IPS DF 6.9 (cell line): ENCODE measurements at regions not wholly inside any gene's neighbourhood (a gene's known extent, or its start where the extent isn't known, plus 50 kb on each side); places are given as distances from the start of the nearest gene placed in this dataset.
"Not testable (repeated sequence)": the region's sequence is repeated elsewhere in the genome, so short reads cannot be mapped to it uniquely, and the experiment has no call there.

Experiments
- DNase-seq: peaks from one replicate; pipeline ENCODE4 v3.0.0-alpha.2; 2013; ENCODE audit warnings: low read depth, low spot score
- H3K27ac ChIP-seq: one replicate; pipeline ENCODE4 v1.5.1; 2013; ENCODE audit warnings: low read length, control low read depth
- H3K27me3 ChIP-seq: 2 replicates; pipeline ENCODE4 v1.6.1; 2013; ENCODE audit warnings: mild to moderate bottlenecking, low read length; ENCODE audit not compliant: control insufficient read depth, insufficient read depth
- H3K36me3 ChIP-seq: 2 replicates; pipeline ENCODE4 v1.6.1; 2013; ENCODE audit warnings: low read length; ENCODE audit not compliant: control insufficient read depth, insufficient read depth
- H3K4me1 ChIP-seq: 2 replicates; pipeline ENCODE4 v1.6.1; 2013; ENCODE audit warnings: low read length; ENCODE audit not compliant: control insufficient read depth, insufficient read depth
- H3K4me3 ChIP-seq: 2 replicates; pipeline ENCODE4 v1.5.1; 2013; ENCODE audit warnings: mild to moderate bottlenecking, low read length
- H3K9me3 ChIP-seq: 2 replicates; pipeline ENCODE4 v1.6.1; 2013; ENCODE audit warnings: low read length, inconsistent platforms; ENCODE audit not compliant: control insufficient read depth, insufficient read depth
- WGBS: extraction: QIAGEN DNeasy Blood & Tissue Kit; methylation state at CpG from one replicate; pipeline ENCODE4 v1.1.7; 2013; ENCODE audit warnings: mixed read lengths, missing lambda C conversion rate; ENCODE audit not compliant: insufficient read length, insufficient coverage; 5-methylcytosine and 5-hydroxymethylcytosine counted together

- H3K36me3 ChIP-seq = no peaks in the 10 kb centered on the region
- H3K4me1 ChIP-seq = no peaks in the 10 kb centered on the region
- WGBS = no CpG with 5 or more reads among the region's 17 CpGs
- DNase-seq = no peak
- H3K4me3 ChIP-seq = no peak overlapping the region
- no peak overlapping the region for H3K27ac ChIP-seq
- H3K27me3 ChIP-seq = no peaks in the 10 kb centered on the region
- no peaks in the 10 kb centered on the region for H3K9me3 ChIP-seq
Observed at GRCh38 chr5:26326153-26326759, 712.1 kb downstream of the CDH9 start.

- H3K27ac ChIP-seq, H3K27me3 ChIP-seq, H3K4me1 ChIP-seq, DNase-seq, H3K36me3 ChIP-seq, H3K4me3 ChIP-seq, H3K9me3 ChIP-seq: not testable (repeated sequence)
- WGBS = no CpG with 5 or more reads among the region's 11 CpGs
Observed at GRCh38 chr5:26325432-26325831, 713.0 kb downstream of the CDH9 start.

GRCh38 chr5:26324273-26324895, 714.0 kb downstream of the CDH9 start:
- H3K27me3 ChIP-seq, H3K4me3 ChIP-seq, H3K4me1 ChIP-seq, H3K9me3 ChIP-seq, H3K27ac ChIP-seq, H3K36me3 ChIP-seq, DNase-seq: not testable (repeated sequence)
- WGBS = no CpG with 5 or more reads among the region's 41 CpGs

- H3K27me3 ChIP-seq = no peaks in the 10 kb centered on the region
- H3K27ac ChIP-seq = no peak overlapping the region
- no peak for DNase-seq
- H3K9me3 ChIP-seq = no peaks in the 10 kb centered on the region
- WGBS = no CpG with 5 or more reads among the region's 13 CpGs
- no peak overlapping the region for H3K4me3 ChIP-seq
- H3K4me1 ChIP-seq = no peaks in the 10 kb centered on the region
- H3K36me3 ChIP-seq = no peaks in the 10 kb centered on the region
Observed at GRCh38 chr5:26323794-26324193, 714.6 kb downstream of the CDH9 start.

GRCh38 chr5:26321278-26321677, 717.1 kb downstream of the CDH9 start:
- DNase-seq = no peak
- Histone ChIP-seq H3K4me3 (no peak overlapping the region), H3K4me1 (no peaks in the 10 kb centered on the region), H3K9me3 (no peaks in the 10 kb centered on the region), H3K36me3 (no peaks in the 10 kb centered on the region), H3K27ac (no peak overlapping the region), H3K27me3 (no peaks in the 10 kb centered on the region)
- WGBS = no CpG with 5 or more reads among the region's 2 CpGs

GRCh38 chr5:26310415-26310814, 728.0 kb downstream of the CDH9 start:
- WGBS = no CpG with 5 or more reads among the region's 2 CpGs
- H3K4me3 ChIP-seq = no peak overlapping the region
- H3K9me3 ChIP-seq = no peaks in the 10 kb centered on the region
- DNase-seq = no peak
- no peaks in the 10 kb centered on the region for H3K4me1 ChIP-seq
- no peaks in the 10 kb centered on the region for H3K36me3 ChIP-seq
- no peak overlapping the region for H3K27ac ChIP-seq
- no peaks in the 10 kb centered on the region for H3K27me3 ChIP-seq

GRCh38 chr5:26295541-26295940, 742.8 kb downstream of the CDH9 start:
- Histone ChIP-seq H3K4me1 (no peaks in the 10 kb centered on the region), H3K27ac (no peak overlapping the region), H3K36me3 (no peaks in the 10 kb centered on the region), H3K4me3 (no peak overlapping the region), H3K27me3 (no peaks in the 10 kb centered on the region), H3K9me3 (no peaks in the 10 kb centered on the region)
- no CpG with 5 or more reads among the region's 1 CpG for WGBS
- DNase-seq = no peak

- WGBS = no CpG with 5 or more reads among the region's 1 CpG
Observed at GRCh38 chr5:26282190-26282589, 756.2 kb downstream of the CDH9 start.

GRCh38 chr5:26278078-26278477, 760.3 kb downstream of the CDH9 start:
- no peaks in the 10 kb centered on the region for H3K4me1 ChIP-seq
- H3K27me3 ChIP-seq = no peaks in the 10 kb centered on the region
- no peaks in the 10 kb centered on the region for H3K36me3 ChIP-seq
- H3K9me3 ChIP-seq = no peaks in the 10 kb centered on the region
- no CpG with 5 or more reads among the region's 2 CpGs for WGBS
- no peak for DNase-seq
- no peak overlapping the region for H3K27ac ChIP-seq
- H3K4me3 ChIP-seq = no peak overlapping the region

More at GRCh38 chr5:26282190-26282589, 756.2 kb downstream of the CDH9 start:
- DNase-seq = no peak
- Histone ChIP-seq H3K4me3 (no peak overlapping the region), H3K27ac (no peak overlapping the region), H3K36me3 (no peaks in the 10 kb centered on the region), H3K9me3 (no peaks in the 10 kb centered on the region), H3K4me1 (no peaks in the 10 kb centered on the region), H3K27me3 (no peaks in the 10 kb centered on the region)

- Histone ChIP-seq H3K27ac (no peak overlapping the region), H3K36me3 (no peaks in the 10 kb centered on the region), H3K4me1 (no peaks in the 10 kb centered on the region), H3K9me3 (no peaks in the 10 kb centered on the region), H3K4me3 (no peak overlapping the region), H3K27me3 (no peaks in the 10 kb centered on the region)
- DNase-seq = no peak
- WGBS = no CpG with 5 or more reads among the region's 1 CpG
Observed at GRCh38 chr5:26259081-26259480, 779.3 kb downstream of the CDH9 start.

- Histone ChIP-seq H3K36me3 (no peaks in the 10 kb centered on the region), H3K4me1 (no peaks in the 10 kb centered on the region), H3K9me3 (no peaks in the 10 kb centered on the region), H3K4me3 (no peak overlapping the region), H3K27me3 (no peaks in the 10 kb centered on the region), H3K27ac (no peak overlapping the region)
- DNase-seq = no peak
- WGBS = no CpG with 5 or more reads among the region's 5 CpGs
Observed at GRCh38 chr5:26245321-26245720, 793.1 kb downstream of the CDH9 start.
